ENCODE measurements at regions not wholly inside any gene's neighbourhood (a gene's known extent, or its start where the extent isn't known, plus 50 kb on each side); places are given as distances from the start of the nearest gene placed in this dataset.

DNA sequence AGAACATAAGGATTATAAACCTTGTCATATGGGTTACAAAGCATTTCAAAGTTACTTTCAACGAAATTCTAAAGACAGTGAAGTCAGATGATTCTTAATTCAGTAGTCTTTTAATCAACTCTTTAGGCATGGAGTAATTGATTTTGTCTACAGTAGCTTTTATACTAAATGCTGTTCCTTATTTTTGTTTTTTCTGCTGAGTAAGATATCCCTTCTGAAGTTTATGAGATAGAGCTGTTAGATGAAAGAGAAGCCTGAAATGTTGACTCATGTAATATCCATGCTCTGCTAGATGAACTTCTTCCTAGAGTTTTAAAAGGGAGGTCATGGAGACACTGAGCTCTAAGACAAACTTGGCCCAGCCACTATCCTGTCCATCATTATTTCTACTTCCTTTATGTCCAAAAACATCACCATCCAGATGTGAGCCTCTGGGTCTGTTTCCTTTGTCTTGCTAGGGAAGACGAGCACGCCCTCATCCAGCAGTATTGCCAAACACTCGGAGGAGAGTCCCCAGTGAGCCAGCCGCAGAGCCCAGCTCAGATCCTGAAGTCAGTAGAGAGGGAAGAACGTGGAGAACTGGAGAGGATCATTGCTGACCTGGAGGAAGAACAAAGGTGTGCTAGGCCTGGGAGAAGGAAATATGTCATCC lies 550.3 kb downstream of the UTRN start:
- Histone ChIP-seq H3K27me3 (ENCODE audit: control insufficient read depth, insufficient read depth, low read length) (no peaks in the 10 kb centered on the region), H3K9ac (ENCODE audit: low read length) (no peak overlapping the region), H3K9me3 (ENCODE audit: control insufficient read depth, low read length) (no peaks in the 10 kb centered on the region), H3K4me3 (ENCODE audit: low read length) (no peak overlapping the region), H3K36me3 (ENCODE audit: control insufficient read depth, insufficient read depth, low read length) (no peaks in the 10 kb centered on the region), H3K4me1 (ENCODE audit: control insufficient read depth, insufficient read depth, low read length) (no peaks in the 10 kb centered on the region)

DNA sequence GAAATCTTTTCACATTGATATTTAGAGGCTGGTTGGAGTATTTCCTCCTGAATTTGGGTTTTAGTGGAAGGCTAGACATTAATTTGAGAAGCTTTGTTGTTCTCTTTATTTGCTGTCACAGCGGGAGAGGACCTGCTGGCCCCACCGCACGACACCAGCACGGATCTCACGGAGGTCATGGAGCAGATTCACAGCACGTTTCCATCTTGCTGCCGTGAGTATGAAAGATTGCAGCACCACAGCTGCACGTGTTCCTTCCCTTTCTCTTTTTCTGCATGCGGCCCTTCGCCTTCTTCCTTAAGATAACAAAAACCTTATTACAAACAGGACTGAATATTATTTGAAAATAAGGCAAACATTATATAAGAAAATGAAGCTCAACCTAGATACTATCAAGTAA lies 555.5 kb downstream of the UTRN start:
- H3K9ac ChIP-seq (ENCODE audit: low read length): no peak overlapping the region
- H3K9me3 ChIP-seq (ENCODE audit: control insufficient read depth, low read length): no peaks in the 10 kb centered on the region
- H3K27me3 ChIP-seq (ENCODE audit: control insufficient read depth, insufficient read depth, low read length): no peaks in the 10 kb centered on the region
- H3K4me3 ChIP-seq (ENCODE audit: low read length): no peak overlapping the region
- H3K36me3 ChIP-seq (ENCODE audit: control insufficient read depth, insufficient read depth, low read length): no peaks in the 10 kb centered on the region
- H3K4me1 ChIP-seq (ENCODE audit: control insufficient read depth, insufficient read depth, low read length): no peaks in the 10 kb centered on the region

DNA sequence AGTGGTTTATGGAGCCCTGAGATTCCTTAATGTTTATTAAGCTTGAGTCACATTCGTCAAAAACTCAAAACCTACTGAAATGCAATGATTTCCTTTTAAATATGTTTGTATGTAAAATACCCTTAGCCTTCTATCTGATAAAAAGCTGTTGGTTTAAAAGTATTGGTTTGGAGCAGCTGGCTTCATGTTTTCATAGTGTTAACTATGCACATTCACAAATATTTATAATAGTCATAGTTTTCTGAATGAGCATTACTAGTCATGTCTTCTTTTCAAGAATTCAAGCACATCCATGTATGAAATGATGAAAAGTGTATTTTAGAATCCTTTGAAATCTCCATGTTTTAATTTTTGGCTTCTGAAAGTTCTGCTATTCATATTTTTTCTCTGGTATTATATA lies 558.6 kb downstream of the UTRN start:
- Histone ChIP-seq H3K27me3 (ENCODE audit: control insufficient read depth, insufficient read depth, low read length) (no peaks in the 10 kb centered on the region), H3K9me3 (ENCODE audit: control insufficient read depth, low read length) (no peaks in the 10 kb centered on the region), H3K4me1 (ENCODE audit: control insufficient read depth, insufficient read depth, low read length) (no peaks in the 10 kb centered on the region), H3K4me3 (ENCODE audit: low read length) (no peak overlapping the region), H3K36me3 (ENCODE audit: control insufficient read depth, insufficient read depth, low read length) (peaks cover 7% of the 10 kb centered on the region), H3K9ac (ENCODE audit: low read length) (no peak overlapping the region)

- H3K27me3 ChIP-seq (ENCODE audit: control insufficient read depth, insufficient read depth, low read length): no peaks in the 10 kb centered on the region
- no peak overlapping the region for H3K4me3 ChIP-seq (ENCODE audit: low read length)
- H3K9ac ChIP-seq (ENCODE audit: low read length): no peak overlapping the region
- peaks cover 7% of the 10 kb centered on the region for H3K36me3 ChIP-seq (ENCODE audit: control insufficient read depth, insufficient read depth, low read length)
- H3K4me1 ChIP-seq (ENCODE audit: control insufficient read depth, insufficient read depth, low read length): no peaks in the 10 kb centered on the region
- no peaks in the 10 kb centered on the region for H3K9me3 ChIP-seq (ENCODE audit: control insufficient read depth, low read length)
These were observed 559.5 kb downstream of the UTRN start for GRCh38 chr6:144844596-144844995.

DNA sequence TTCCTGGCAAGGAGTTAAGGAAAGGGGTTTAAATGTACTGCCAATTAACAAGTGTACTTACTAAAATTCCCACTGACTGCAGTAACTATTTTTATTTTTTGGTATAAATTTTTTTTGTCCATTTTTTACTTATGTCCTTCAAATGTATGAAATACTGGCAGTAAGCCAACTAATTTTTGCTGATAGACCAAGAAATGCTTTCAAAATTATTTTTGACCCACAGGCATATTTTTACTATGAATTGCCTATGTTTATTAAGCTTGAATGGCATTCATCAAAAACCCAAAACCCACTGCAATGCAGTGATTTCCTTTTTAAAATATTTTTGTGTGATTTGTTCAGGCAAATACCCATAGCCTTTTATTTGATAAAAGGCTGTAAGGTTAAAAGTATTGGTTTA lies 560.1 kb downstream of the UTRN start:
- Histone ChIP-seq H3K27me3 (ENCODE audit: control insufficient read depth, insufficient read depth, low read length) (no peaks in the 10 kb centered on the region), H3K36me3 (ENCODE audit: control insufficient read depth, insufficient read depth, low read length) (peaks cover 7% of the 10 kb centered on the region), H3K9me3 (ENCODE audit: control insufficient read depth, low read length) (no peaks in the 10 kb centered on the region)

GRCh38 chr6:144847916-144848315 lies 562.8 kb downstream of the UTRN start:
- Histone ChIP-seq H3K9me3 (ENCODE audit: control insufficient read depth, low read length) (no peaks in the 10 kb centered on the region), H3K36me3 (ENCODE audit: control insufficient read depth, insufficient read depth, low read length) (peaks cover 7% of the 10 kb centered on the region), H3K4me3 (ENCODE audit: low read length) (no peak overlapping the region), H3K27me3 (ENCODE audit: control insufficient read depth, insufficient read depth, low read length) (no peaks in the 10 kb centered on the region), H3K4me1 (ENCODE audit: control insufficient read depth, insufficient read depth, low read length) (no peaks in the 10 kb centered on the region), H3K9ac (ENCODE audit: low read length) (no peak overlapping the region)

More for the DNA sequence above, 560.1 kb downstream of the UTRN start:
- H3K4me1 ChIP-seq (ENCODE audit: control insufficient read depth, insufficient read depth, low read length): no peaks in the 10 kb centered on the region
- H3K4me3 ChIP-seq (ENCODE audit: low read length): no peak overlapping the region
- no peak overlapping the region for H3K9ac ChIP-seq (ENCODE audit: low read length)

DNA sequence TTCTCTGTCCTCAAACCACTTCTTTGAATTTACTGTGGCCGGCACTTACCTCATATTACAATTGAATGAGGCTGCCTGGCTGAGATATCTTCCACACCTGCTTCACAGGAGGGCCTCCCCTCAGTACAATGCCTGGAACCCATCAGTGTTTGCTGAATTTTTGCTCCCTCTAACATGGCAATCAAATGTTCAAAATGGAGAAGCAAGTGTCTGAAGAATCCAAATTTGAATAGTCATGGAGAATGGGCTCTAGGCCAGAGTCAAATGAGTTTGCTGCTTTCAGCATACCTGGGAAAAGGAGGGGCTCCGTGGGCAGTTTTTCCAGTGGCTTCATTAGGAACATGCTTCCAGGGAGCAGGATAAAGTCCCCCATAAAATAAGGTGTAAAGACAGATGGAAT lies 564.8 kb downstream of the UTRN start:
- peaks cover 7% of the 10 kb centered on the region for H3K36me3 ChIP-seq (ENCODE audit: control insufficient read depth, insufficient read depth, low read length)
- H3K4me3 ChIP-seq (ENCODE audit: low read length): no peak overlapping the region
- H3K9ac ChIP-seq (ENCODE audit: low read length): no peak overlapping the region
- no peaks in the 10 kb centered on the region for H3K27me3 ChIP-seq (ENCODE audit: control insufficient read depth, insufficient read depth, low read length)
- H3K9me3 ChIP-seq (ENCODE audit: control insufficient read depth, low read length): no peaks in the 10 kb centered on the region
- no peaks in the 10 kb centered on the region for H3K4me1 ChIP-seq (ENCODE audit: control insufficient read depth, insufficient read depth, low read length)

- no peaks in the 10 kb centered on the region for H3K27me3 ChIP-seq (ENCODE audit: control insufficient read depth, insufficient read depth, low read length)
- H3K4me1 ChIP-seq (ENCODE audit: control insufficient read depth, insufficient read depth, low read length): no peaks in the 10 kb centered on the region
- H3K9ac ChIP-seq (ENCODE audit: low read length): no peak overlapping the region
- no peaks in the 10 kb centered on the region for H3K36me3 ChIP-seq (ENCODE audit: control insufficient read depth, insufficient read depth, low read length)
- H3K9me3 ChIP-seq (ENCODE audit: control insufficient read depth, low read length): no peaks in the 10 kb centered on the region
- no peak overlapping the region for H3K4me3 ChIP-seq (ENCODE audit: low read length)
These were observed 568.5 kb downstream of the UTRN start for GRCh38 chr6:144853603-144854002.

GRCh38 chr6:144854654-144855053 lies 569.5 kb downstream of the UTRN start:
- Histone ChIP-seq H3K36me3 (ENCODE audit: control insufficient read depth, insufficient read depth, low read length) (no peaks in the 10 kb centered on the region), H3K4me1 (ENCODE audit: control insufficient read depth, insufficient read depth, low read length) (no peaks in the 10 kb centered on the region), H3K4me3 (ENCODE audit: low read length) (no peak overlapping the region), H3K9ac (ENCODE audit: low read length) (no peak overlapping the region), H3K27me3 (ENCODE audit: control insufficient read depth, insufficient read depth, low read length) (no peaks in the 10 kb centered on the region), H3K9me3 (ENCODE audit: control insufficient read depth, low read length) (no peaks in the 10 kb centered on the region)

- Histone ChIP-seq H3K4me1 (ENCODE audit: control insufficient read depth, insufficient read depth, low read length) (no peaks in the 10 kb centered on the region), H3K9me3 (ENCODE audit: control insufficient read depth, low read length) (no peaks in the 10 kb centered on the region), H3K9ac (ENCODE audit: low read length) (no peak overlapping the region), H3K27me3 (ENCODE audit: control insufficient read depth, insufficient read depth, low read length) (no peaks in the 10 kb centered on the region), H3K36me3 (ENCODE audit: control insufficient read depth, insufficient read depth, low read length) (no peaks in the 10 kb centered on the region), H3K4me3 (ENCODE audit: low read length) (no peak overlapping the region)
These were observed 570.2 kb downstream of the UTRN start for GRCh38 chr6:144855375-144855774.

DNA sequence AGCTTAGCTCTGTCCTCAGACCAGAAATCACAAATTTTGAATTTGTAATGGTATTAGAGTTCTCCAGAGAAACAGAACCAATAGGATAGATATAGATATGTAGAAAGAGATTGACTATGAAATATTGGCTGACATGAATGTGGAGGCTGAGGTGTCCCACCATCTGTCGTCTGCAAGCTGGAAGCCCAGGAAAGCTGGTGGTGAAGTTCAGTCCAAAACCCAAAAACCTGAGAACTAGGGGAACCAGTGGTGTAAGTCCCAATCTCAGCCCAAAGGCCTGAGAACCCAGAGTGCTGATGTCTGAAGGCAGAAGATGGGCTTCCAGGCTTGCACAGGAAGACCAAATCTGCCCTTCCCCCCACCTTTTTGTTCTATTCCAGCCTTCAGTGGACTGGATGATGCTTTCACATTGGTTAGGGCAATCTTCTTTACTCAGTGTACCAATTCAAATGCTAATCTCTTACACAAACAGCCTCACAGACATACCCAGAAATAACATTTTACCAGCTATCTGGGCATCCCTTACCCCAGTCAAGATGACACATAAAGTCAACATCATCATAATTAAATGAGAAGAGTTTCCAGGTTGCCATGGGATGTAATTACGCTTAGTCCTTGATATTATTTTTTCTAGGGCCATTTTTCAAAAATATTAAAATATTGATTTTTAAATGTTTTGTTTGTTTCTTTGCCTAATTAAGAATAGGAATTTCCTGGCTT lies 570.8 kb downstream of the UTRN start:
- H3K36me3 ChIP-seq (ENCODE audit: control insufficient read depth, insufficient read depth, low read length): no peaks in the 10 kb centered on the region
- H3K27me3 ChIP-seq (ENCODE audit: control insufficient read depth, insufficient read depth, low read length): no peaks in the 10 kb centered on the region
- H3K4me3 ChIP-seq (ENCODE audit: low read length): no peak overlapping the region
- H3K4me1 ChIP-seq (ENCODE audit: control insufficient read depth, insufficient read depth, low read length): no peaks in the 10 kb centered on the region
- H3K9me3 ChIP-seq (ENCODE audit: control insufficient read depth, low read length): no peaks in the 10 kb centered on the region
- H3K9ac ChIP-seq (ENCODE audit: low read length): no peak overlapping the region

DNA sequence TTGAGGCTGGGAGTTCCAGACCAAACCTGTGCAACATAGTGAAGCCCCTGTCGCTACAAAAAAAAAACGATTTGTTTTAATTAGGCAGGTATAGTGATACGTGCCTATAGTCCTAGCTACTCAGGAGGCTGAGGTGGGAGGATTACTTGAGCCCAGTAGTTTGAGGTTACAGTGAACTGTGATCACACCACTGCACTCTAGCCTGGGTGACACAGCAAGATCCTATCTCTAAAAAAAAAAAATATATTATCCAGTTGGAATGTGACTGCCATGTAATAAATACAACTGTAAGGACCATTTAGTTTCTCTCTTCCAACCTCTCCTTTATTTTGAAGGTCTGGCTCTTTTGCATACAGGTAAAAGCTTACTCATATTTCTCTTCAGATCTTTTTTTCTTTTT lies 571.5 kb downstream of the UTRN start:
- Histone ChIP-seq H3K9ac (ENCODE audit: low read length) (no peak overlapping the region), H3K9me3 (ENCODE audit: control insufficient read depth, low read length) (no peaks in the 10 kb centered on the region), H3K36me3 (ENCODE audit: control insufficient read depth, insufficient read depth, low read length) (no peaks in the 10 kb centered on the region), H3K4me1 (ENCODE audit: control insufficient read depth, insufficient read depth, low read length) (no peaks in the 10 kb centered on the region), H3K27me3 (ENCODE audit: control insufficient read depth, insufficient read depth, low read length) (no peaks in the 10 kb centered on the region), H3K4me3 (ENCODE audit: low read length) (no peak overlapping the region)

Data from mucosa of stomach (tissue), 1 donor.